Mammary epithelial cell (primary cell): ENCODE measurements at regions not wholly inside any gene's neighbourhood (a gene's known extent, or its start where the extent isn't known, plus 50 kb on each side); places are given as distances from the start of the nearest gene placed in this dataset.

ENCODE experiments used
- CTCF ChIP-seq, 2 donors: IDR thresholded peaks in 1 of 2; conservative IDR thresholded peaks in 1 of 2; 2 replicates each; pipeline ENCODE4 v1.5.1; 2011 to 2012; ENCODE audit warnings: inconsistent platforms in 2 of 2, low read length in 2 of 2, mild to moderate bottlenecking in 2 of 2, control low read depth in 1 of 2, low read depth in 1 of 2; ENCODE audit not compliant: insufficient read depth in 1 of 2; ENCODE audit errors: extremely low read depth in 1 of 2
- EZH2 ChIP-seq: IDR thresholded peaks from 2 replicates; pipeline ENCODE4 v1.6.1; 2012; ENCODE audit warnings: low read length, inconsistent platforms, borderline replicate concordance

DNA sequence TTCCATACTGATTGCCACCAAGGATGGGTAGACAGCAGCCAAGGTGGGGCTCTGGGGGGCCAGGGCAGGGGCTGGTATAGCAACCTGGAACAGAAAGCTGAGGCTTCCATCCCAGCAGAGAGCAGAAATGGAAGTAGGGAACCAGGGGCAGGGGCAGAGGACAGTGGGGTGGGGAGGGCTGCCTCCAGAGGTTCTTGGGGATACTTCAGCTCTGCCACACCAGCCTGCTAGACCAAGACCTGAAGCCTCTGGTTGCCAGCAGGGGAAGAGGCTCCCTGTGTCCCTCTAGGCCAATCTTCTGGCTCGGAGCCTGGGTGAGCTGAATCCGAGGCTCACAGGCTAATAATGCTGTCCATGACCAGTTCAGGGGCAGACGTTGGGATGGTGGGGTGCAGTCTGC lies 329.0 kb downstream of the DYSF start:
- TF ChIP-seq CTCF (conservative IDR thresholded peaks at IDR 0.05 in 1 of 2, IDR thresholded peaks at IDR 0.05 in 1 of 2; ENCODE audit: extremely low read depth in 1 of 2, insufficient read depth in 1 of 2, low read depth in 1 of 2, low read length in 2 of 2) (no peak), EZH2 (no peak)
